Neural progenitor cell (in vitro differentiated cells): ENCODE measurements at regions not wholly inside any gene's neighbourhood (a gene's known extent, or its start where the extent isn't known, plus 50 kb on each side); places are given as distances from the start of the nearest gene placed in this dataset.

Source experiments
- EZH2 ChIP-seq: fragments of 200-600 bp; sonication (generic); IDR thresholded peaks from 2 replicates; pipeline ENCODE4 v1.6.1; 2017; ENCODE audit warnings: antibody characterized with exemption, mild to moderate bottlenecking, moderate library complexity
- TF ChIP-seq, protein P1 (sequence below): fragments of 200-600 bp; sonication (generic); IDR thresholded peaks from 2 replicates; pipeline ENCODE4 v1.5.1; 2017; ENCODE audit warnings: antibody characterized with exemption, mild to moderate bottlenecking

DNA sequence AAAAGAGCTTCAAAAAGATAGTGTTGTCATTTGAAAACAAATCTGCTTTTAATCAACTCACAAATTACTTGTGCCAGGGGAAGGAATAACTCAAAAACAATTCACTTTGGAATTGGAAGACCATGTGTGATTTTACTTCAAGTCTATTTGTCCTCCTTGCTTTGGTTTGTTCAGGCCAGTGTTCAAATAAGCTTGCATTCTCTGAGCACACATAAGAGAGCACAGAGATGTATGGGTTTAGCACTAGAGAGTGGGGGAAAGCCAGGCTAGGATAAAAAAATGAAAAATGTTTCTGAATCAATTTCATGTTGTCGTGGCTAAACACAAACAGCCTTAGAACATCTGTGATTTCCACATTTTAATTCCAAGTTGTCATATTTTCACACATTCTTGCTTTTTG lies 325.7 kb upstream of the LYPLAL1 start:
- TF ChIP-seq, protein P1, sequence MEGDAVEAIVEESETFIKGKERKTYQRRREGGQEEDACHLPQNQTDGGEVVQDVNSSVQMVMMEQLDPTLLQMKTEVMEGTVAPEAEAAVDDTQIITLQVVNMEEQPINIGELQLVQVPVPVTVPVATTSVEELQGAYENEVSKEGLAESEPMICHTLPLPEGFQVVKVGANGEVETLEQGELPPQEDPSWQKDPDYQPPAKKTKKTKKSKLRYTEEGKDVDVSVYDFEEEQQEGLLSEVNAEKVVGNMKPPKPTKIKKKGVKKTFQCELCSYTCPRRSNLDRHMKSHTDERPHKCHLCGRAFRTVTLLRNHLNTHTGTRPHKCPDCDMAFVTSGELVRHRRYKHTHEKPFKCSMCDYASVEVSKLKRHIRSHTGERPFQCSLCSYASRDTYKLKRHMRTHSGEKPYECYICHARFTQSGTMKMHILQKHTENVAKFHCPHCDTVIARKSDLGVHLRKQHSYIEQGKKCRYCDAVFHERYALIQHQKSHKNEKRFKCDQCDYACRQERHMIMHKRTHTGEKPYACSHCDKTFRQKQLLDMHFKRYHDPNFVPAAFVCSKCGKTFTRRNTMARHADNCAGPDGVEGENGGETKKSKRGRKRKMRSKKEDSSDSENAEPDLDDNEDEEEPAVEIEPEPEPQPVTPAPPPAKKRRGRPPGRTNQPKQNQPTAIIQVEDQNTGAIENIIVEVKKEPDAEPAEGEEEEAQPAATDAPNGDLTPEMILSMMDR = no peak
- TF ChIP-seq EZH2 = no peak
